HCT116 (cell line): ENCODE measurements at regions not wholly inside any gene's neighbourhood (a gene's known extent, or its start where the extent isn't known, plus 50 kb on each side); places are given as distances from the start of the nearest gene placed in this dataset.

Experiments
- ATAC-seq: fragments of 200-7000 bp; cut with Tn5 transposase; 2 replicates; pipeline ENCODE4 v1.9.1; 2020; ENCODE audit warnings: mild to moderate bottlenecking, moderate library complexity
- BruUV-seq: library from RNA; stranded (reverse); fragments of 400-500 nt; replicated peaks from 2 replicates; lab custom pipeline; 2021; lab: Mats Ljungman, UMichigan
- CTCF ChIA-PET: fragments of 300-600 bp; sonication (Branson Sonifier 250); formaldehyde crosslinking; loops from one replicate; lab custom pipeline; 2021; ENCODE audit warnings: antibody characterized with exemption; lab: Charles Lee
- POLR2A ChIA-PET: fragments of 300-600, 350-600 bp; sonication (Branson Sonifier 250); formaldehyde crosslinking; loops from one replicate; lab custom pipeline; 2021; ENCODE audit warnings: antibody characterized with exemption; lab: Charles Lee
- RAD21 ChIA-PET, 2 experiments: fragments of 300-600 bp; sonication (Branson Sonifier 250); formaldehyde crosslinking; loops; one replicate each; lab custom pipeline; 2023; ENCODE audit warnings: low total read pairs in 2 of 2; ENCODE audit not compliant: uncharacterized antibody in 2 of 2, unreplicated experiment in 2 of 2, low non-redundant PET in 1 of 2; lab: Charles Lee
- DNase-seq: peaks from one replicate; pipeline ENCODE4 v3.0.0-alpha.2; 2010; ENCODE audit warnings: low read depth, low spot score
- H2AFZ ChIP-seq: fragments of 200-600 bp; shearing (Covaris generic), sonication (generic); 2 replicates; pipeline ENCODE4 v1.6.1; 2017; ENCODE audit warnings: low read depth, mixed run types, mixed read lengths, antibody characterized with exemption, low read length; ENCODE audit not compliant: poor library complexity, severe bottlenecking
- H3K27ac ChIP-seq: 2 replicates; pipeline ENCODE4 v1.5.1; 2012; ENCODE audit warnings: low read depth, low read length
- H3K27me3 ChIP-seq: fragments of 200-600 bp; sonication (generic); 2 replicates; pipeline ENCODE4 v1.6.1; 2016; ENCODE audit warnings: mixed run types, low read length, mixed read lengths; ENCODE audit not compliant: insufficient read depth
- H3K36me3 ChIP-seq, 2 experiments: fragments of 200-500 bp in 1 of 2; fragments of 200-600 bp in 1 of 2; sonication (Bioruptor generic) in 1 of 2; sonication (generic) in 1 of 2; 2 replicates each; pipeline versions ENCODE4 v1.5.1 to v1.6.1; 2014 to 2016; ENCODE audit warnings: low read length in 2 of 2, inconsistent platforms in 1 of 2, mixed read lengths in 1 of 2, mixed run types in 1 of 2; ENCODE audit not compliant: insufficient read depth in 2 of 2, control insufficient read depth in 1 of 2
- H3K4me1 ChIP-seq, 2 experiments: fragments of 200-600 bp in 1 of 2; sonication (generic) in 1 of 2; 2 replicates each; pipeline versions ENCODE4 v1.5.1 to v1.6.1; 2012 to 2017; ENCODE audit warnings: low read length in 2 of 2, inconsistent platforms in 1 of 2, mild to moderate bottlenecking in 1 of 2, mixed read lengths in 1 of 2, mixed run types in 1 of 2, moderate library complexity in 1 of 2; ENCODE audit not compliant: insufficient read depth in 2 of 2, control insufficient read depth in 1 of 2
- H3K4me2 ChIP-seq: fragments of 200-600 bp; sonication (generic); 2 replicates; pipeline ENCODE4 v1.6.1; 2017; ENCODE audit warnings: mixed run types, low read length, mixed read lengths
- H3K4me3 ChIP-seq, 2 experiments: fragments of 200-600 bp in 1 of 2; sonication (generic) in 1 of 2; replicated peaks in 1 of 2; 2 replicates each; pipeline ENCODE4 v1.5.1; 2011 to 2016; ENCODE audit warnings: low read length in 2 of 2, control low read depth in 1 of 2, low read depth in 1 of 2, mild to moderate bottlenecking in 1 of 2, mixed read lengths in 1 of 2, mixed run types in 1 of 2
- H3K79me2 ChIP-seq: fragments of 200-600 bp; sonication (generic); 2 replicates; pipeline ENCODE4 v1.6.1; 2017; ENCODE audit warnings: mild to moderate bottlenecking, mixed run types, low read length, moderate library complexity, mixed read lengths; ENCODE audit not compliant: insufficient read depth
- H3K9ac ChIP-seq: fragments of 200-600 bp; sonication (generic); 2 replicates; pipeline ENCODE4 v1.6.1; 2016; ENCODE audit warnings: low read length, mixed read lengths
- H3K9me2 ChIP-seq: fragments of 200-600 bp; sonication (generic), shearing (Covaris generic); 2 replicates; pipeline ENCODE4 v1.6.1; 2017; ENCODE audit warnings: mixed run types, mild to moderate bottlenecking, moderate library complexity; ENCODE audit not compliant: insufficient read depth
- H3K9me3 ChIP-seq, 2 experiments: fragments of 200-500 bp in 1 of 2; fragments of 200-600 bp in 1 of 2; sonication (Bioruptor generic) in 1 of 2; sonication (generic) in 1 of 2; 2 replicates each; pipeline ENCODE4 v1.6.1; 2014 to 2017; ENCODE audit warnings: low read length in 2 of 2, mixed read lengths in 2 of 2, inconsistent platforms in 1 of 2, low read depth in 1 of 2, mild to moderate bottlenecking in 1 of 2, mixed run types in 1 of 2, moderate library complexity in 1 of 2; ENCODE audit not compliant: control insufficient read depth in 1 of 2, insufficient read depth in 1 of 2
- H4K20me1 ChIP-seq: fragments of 200-600 bp; sonication (generic), shearing (Covaris generic); 2 replicates; pipeline ENCODE4 v1.6.1; 2017; ENCODE audit warnings: mixed run types, mild to moderate bottlenecking, moderate library complexity; ENCODE audit not compliant: insufficient read depth
- CBX3 ChIP-seq: IDR thresholded peaks from 2 replicates; pipeline ENCODE4 v1.6.1; 2012; ENCODE audit warnings: low read depth
- CEBPB ChIP-seq: IDR thresholded peaks from 2 replicates; pipeline ENCODE4 v1.6.1; 2012; ENCODE audit warnings: low read depth
- POLR2A ChIP-seq: IDR thresholded peaks from 2 replicates; pipeline ENCODE4 v1.7.0; 2011; ENCODE audit warnings: borderline replicate concordance; ENCODE audit not compliant: insufficient read depth, insufficient read length; ENCODE audit errors: extremely low read depth
- RAD21 ChIP-seq: IDR thresholded peaks from 2 replicates; pipeline ENCODE4 v1.6.1; 2012; ENCODE audit warnings: low read depth, mild to moderate bottlenecking
- SIN3A ChIP-seq: IDR thresholded peaks from 2 replicates; pipeline ENCODE4 v1.6.1; 2012; ENCODE audit warnings: low read depth
- SP1 ChIP-seq: IDR thresholded peaks from 2 replicates; pipeline ENCODE4 v1.6.1; 2012; ENCODE audit warnings: low read depth
- TCF7L2 ChIP-seq: IDR thresholded peaks from 2 replicates; pipeline ENCODE4 v1.7.0; 2011; ENCODE audit warnings: borderline replicate concordance, inconsistent platforms; ENCODE audit not compliant: insufficient read depth, insufficient read length; ENCODE audit errors: extremely low read depth
- ZNF274 ChIP-seq: fragments of 200-500 bp; sonication (Bioruptor generic); IDR thresholded peaks from 2 replicates; pipeline ENCODE4 v1.6.1; 2014; ENCODE audit warnings: mild to moderate bottlenecking, low read depth, low read length, inconsistent platforms
- intact Hi-C: fragments of 100-400 bp; cut with micrococcal nuclease; formaldehyde crosslinking; loops from 2 replicates; pipeline ENCODE4 v1.10.0; 2022
- TF ChIP-seq, protein P1 (sequence below): IDR thresholded peaks from 2 replicates; pipeline ENCODE4 v1.6.1; 2012
- TF ChIP-seq, protein P2 (sequence below): IDR thresholded peaks from 2 replicates; pipeline ENCODE4 v1.6.1; 2012
- TF ChIP-seq, protein P3 (sequence below), 3 experiments: fragments of 200-600 bp in 1 of 3; sonication (generic) in 1 of 3; IDR thresholded peaks in 2 of 3; conservative IDR thresholded peaks in 1 of 3; 2 replicates each; pipeline ENCODE4 v1.5.1; 2012 to 2017; ENCODE audit warnings: low read depth in 2 of 3, low read length in 2 of 3, antibody characterized with exemption in 1 of 3, borderline replicate concordance in 1 of 3, control low read depth in 1 of 3, mild to moderate bottlenecking in 1 of 3, mixed read lengths in 1 of 3, mixed run types in 1 of 3, moderate library complexity in 1 of 3; ENCODE audit not compliant: insufficient read depth in 1 of 3
- TF ChIP-seq, protein P4 (sequence below): IDR thresholded peaks from 2 replicates; pipeline ENCODE4 v1.6.1; 2012; ENCODE audit warnings: low read depth

DNA sequence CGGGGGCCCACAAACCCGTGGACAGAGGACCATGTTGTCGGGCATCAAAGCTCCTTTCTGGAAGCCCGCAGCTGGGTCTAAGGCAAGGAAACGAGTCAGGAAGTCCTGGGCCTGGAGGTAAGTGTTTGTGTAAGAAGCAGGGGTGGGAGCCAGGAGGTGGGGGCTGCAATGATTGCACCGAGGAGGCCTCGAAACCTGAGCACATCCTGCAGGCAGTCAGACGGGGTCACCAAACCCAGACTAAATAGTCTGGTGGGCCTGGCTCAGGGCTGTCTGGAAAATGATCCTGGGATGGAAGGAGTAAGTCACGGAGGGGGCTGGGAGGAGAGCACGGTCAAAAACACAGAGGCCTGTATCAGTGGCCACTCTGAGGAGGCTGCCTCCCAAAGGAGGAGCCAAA lies 539.2 kb downstream of the MN1 start:
- no peak for ATAC-seq
- H3K27me3 ChIP-seq, result no peaks in the 10 kb centered on the region; the same call in 1 of the 2 replicates
- TF ChIP-seq TCF7L2, result no peak
- no peak for TF ChIP-seq SP1
- no peak for TF ChIP-seq CBX3
- TF ChIP-seq POLR2A, result no peak
- no peak for TF ChIP-seq CEBPB
- TF ChIP-seq, protein P1, sequence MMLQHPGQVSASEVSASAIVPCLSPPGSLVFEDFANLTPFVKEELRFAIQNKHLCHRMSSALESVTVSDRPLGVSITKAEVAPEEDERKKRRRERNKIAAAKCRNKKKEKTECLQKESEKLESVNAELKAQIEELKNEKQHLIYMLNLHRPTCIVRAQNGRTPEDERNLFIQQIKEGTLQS, result no peak
- TF ChIP-seq, protein P2, sequence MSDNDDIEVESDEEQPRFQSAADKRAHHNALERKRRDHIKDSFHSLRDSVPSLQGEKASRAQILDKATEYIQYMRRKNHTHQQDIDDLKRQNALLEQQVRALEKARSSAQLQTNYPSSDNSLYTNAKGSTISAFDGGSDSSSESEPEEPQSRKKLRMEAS, result no peak
- no peak for TF ChIP-seq ZNF274
- TF ChIP-seq, protein P3, sequence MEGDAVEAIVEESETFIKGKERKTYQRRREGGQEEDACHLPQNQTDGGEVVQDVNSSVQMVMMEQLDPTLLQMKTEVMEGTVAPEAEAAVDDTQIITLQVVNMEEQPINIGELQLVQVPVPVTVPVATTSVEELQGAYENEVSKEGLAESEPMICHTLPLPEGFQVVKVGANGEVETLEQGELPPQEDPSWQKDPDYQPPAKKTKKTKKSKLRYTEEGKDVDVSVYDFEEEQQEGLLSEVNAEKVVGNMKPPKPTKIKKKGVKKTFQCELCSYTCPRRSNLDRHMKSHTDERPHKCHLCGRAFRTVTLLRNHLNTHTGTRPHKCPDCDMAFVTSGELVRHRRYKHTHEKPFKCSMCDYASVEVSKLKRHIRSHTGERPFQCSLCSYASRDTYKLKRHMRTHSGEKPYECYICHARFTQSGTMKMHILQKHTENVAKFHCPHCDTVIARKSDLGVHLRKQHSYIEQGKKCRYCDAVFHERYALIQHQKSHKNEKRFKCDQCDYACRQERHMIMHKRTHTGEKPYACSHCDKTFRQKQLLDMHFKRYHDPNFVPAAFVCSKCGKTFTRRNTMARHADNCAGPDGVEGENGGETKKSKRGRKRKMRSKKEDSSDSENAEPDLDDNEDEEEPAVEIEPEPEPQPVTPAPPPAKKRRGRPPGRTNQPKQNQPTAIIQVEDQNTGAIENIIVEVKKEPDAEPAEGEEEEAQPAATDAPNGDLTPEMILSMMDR (IDR thresholded peaks at IDR 0.05 in 2 of 3, conservative IDR thresholded peaks at IDR 0.05 in 1 of 3; ENCODE audit: borderline replicate concordance in 1 of 3, insufficient read depth in 1 of 3, low read depth in 2 of 3, low read length in 2 of 3), result no peak
- TF ChIP-seq, protein P4, sequence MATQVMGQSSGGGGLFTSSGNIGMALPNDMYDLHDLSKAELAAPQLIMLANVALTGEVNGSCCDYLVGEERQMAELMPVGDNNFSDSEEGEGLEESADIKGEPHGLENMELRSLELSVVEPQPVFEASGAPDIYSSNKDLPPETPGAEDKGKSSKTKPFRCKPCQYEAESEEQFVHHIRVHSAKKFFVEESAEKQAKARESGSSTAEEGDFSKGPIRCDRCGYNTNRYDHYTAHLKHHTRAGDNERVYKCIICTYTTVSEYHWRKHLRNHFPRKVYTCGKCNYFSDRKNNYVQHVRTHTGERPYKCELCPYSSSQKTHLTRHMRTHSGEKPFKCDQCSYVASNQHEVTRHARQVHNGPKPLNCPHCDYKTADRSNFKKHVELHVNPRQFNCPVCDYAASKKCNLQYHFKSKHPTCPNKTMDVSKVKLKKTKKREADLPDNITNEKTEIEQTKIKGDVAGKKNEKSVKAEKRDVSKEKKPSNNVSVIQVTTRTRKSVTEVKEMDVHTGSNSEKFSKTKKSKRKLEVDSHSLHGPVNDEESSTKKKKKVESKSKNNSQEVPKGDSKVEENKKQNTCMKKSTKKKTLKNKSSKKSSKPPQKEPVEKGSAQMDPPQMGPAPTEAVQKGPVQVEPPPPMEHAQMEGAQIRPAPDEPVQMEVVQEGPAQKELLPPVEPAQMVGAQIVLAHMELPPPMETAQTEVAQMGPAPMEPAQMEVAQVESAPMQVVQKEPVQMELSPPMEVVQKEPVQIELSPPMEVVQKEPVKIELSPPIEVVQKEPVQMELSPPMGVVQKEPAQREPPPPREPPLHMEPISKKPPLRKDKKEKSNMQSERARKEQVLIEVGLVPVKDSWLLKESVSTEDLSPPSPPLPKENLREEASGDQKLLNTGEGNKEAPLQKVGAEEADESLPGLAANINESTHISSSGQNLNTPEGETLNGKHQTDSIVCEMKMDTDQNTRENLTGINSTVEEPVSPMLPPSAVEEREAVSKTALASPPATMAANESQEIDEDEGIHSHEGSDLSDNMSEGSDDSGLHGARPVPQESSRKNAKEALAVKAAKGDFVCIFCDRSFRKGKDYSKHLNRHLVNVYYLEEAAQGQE, result no peak
- no peak for TF ChIP-seq RAD21
- no peak for TF ChIP-seq SIN3A
- H3K4me2 ChIP-seq, result no peak overlapping the region
- H4K20me1 ChIP-seq, result no peaks in the 10 kb centered on the region
- no peak for DNase-seq
- H3K9me3 ChIP-seq, result no peaks in the 10 kb centered on the region
- ChIA-PET POLR2A (no interaction called here), CTCF (no interaction called here), RAD21 (no interaction called here)
- no peaks in the 10 kb centered on the region for H3K4me1 ChIP-seq
- no peaks in the 10 kb centered on the region for H3K9me2 ChIP-seq
- no peak overlapping the region for H3K27ac ChIP-seq
- no peak overlapping the region for H3K9ac ChIP-seq
- no peak overlapping the region for H2AFZ ChIP-seq
- H3K4me3 ChIP-seq, result no peak overlapping the region
- intact Hi-C loops, result no loop called here
- H3K36me3 ChIP-seq, result no peaks in the 10 kb centered on the region
- BruUV-seq, result no TSS peak
- no peaks in the 10 kb centered on the region for H3K79me2 ChIP-seq
